Tibial nerve (tissue), 4 donors: ENCODE measurements at regions not wholly inside any gene's neighbourhood (a gene's known extent, or its start where the extent isn't known, plus 50 kb on each side); places are given as distances from the start of the nearest gene placed in this dataset.

Experiments used
- DNase-seq, 2 donors: peaks; one replicate each; pipeline ENCODE4 v3.0.0-alpha.2; 2019; ENCODE audit warnings: low spot score in 2 of 2
- H3K27ac ChIP-seq, 4 donors: fragments of 200-600 bp; sonication (generic) in 3 of 4; one replicate each; pipeline ENCODE4 v1.5.1; 2017 to 2019; ENCODE audit warnings: mild to moderate bottlenecking in 1 of 4
- H3K27me3 ChIP-seq, 2 donors: fragments of 200-600 bp; sonication (generic) in 1 of 2; one replicate each; pipeline versions ENCODE4 v1.5.1 to v1.6.0; 2017 to 2019
- H3K36me3 ChIP-seq, 3 donors: fragments of 200-600 bp; sonication (generic); one replicate each; pipeline ENCODE4 v1.5.1; 2018 to 2019
- H3K4me1 ChIP-seq, 4 donors: fragments of 200-600 bp; sonication (generic) in 3 of 4; one replicate each; pipeline ENCODE4 v1.5.1; 2017 to 2019
- H3K4me3 ChIP-seq, 4 donors: fragments of 200-600 bp; sonication (generic) in 3 of 4; one replicate each; pipeline ENCODE4 v1.5.1; 2017 to 2019; ENCODE audit warnings: mild to moderate bottlenecking in 1 of 4, moderate library complexity in 1 of 4
- H3K9me3 ChIP-seq, 4 donors: fragments of 200-600 bp; sonication (generic) in 3 of 4; one replicate each; pipeline ENCODE4 v1.5.1; 2017 to 2019
- CTCF ChIP-seq, 5 experiments: fragments of 200-600 bp in 3 of 5; fragments of 450-650 bp in 2 of 5; sonication (generic) in 3 of 5; IDR thresholded peaks; one replicate each; pipeline ENCODE4 v1.5.1; 2016 to 2019; ENCODE audit warnings: antibody characterized with exemption in 5 of 5, mild to moderate bottlenecking in 3 of 5, moderate library complexity in 2 of 5
- EP300 ChIP-seq, 2 donors: sonication (generic); formaldehyde crosslinking; IDR thresholded peaks; one replicate each; pipeline ENCODE4 v1.6.1; 2017; ENCODE audit warnings: antibody characterized with exemption in 2 of 2, mild to moderate bottlenecking in 1 of 2
- POLR2A ChIP-seq, 2 donors: fragments of 450-650 bp; IDR thresholded peaks; one replicate each; pipeline ENCODE4 v1.6.1; 2017; ENCODE audit warnings: antibody characterized with exemption in 2 of 2, mild to moderate bottlenecking in 2 of 2, moderate library complexity in 2 of 2
- WGBS, 2 donors: methylation state at CpG; one replicate each; pipeline ENCODE4 v1.1.5; 2018; 5-methylcytosine and 5-hydroxymethylcytosine counted together

DNA sequence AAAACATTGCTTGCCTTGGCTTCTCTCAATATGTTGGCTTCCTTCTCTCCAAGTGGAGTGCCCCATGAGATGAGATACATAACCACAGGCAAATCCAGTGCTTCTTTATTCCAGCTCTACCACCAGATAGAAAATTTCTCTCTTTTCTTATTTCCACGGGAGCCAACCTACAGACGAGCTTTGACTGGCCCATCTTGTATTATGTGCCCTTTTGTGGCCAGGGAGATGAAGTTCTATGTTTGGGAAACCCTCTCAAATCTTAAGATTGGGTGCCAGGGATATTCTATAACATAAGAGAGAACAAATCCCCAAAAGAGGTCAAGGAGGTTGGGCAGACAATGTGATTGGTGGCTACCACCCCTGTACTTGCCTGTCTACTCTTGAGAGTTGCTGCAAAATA, 351.8 kb downstream of the ZNF326 start:
- TF ChIP-seq POLR2A (IDR thresholded peaks at IDR 0.05) (no peak), CTCF (IDR thresholded peaks at IDR 0.05) (no peak)
- no peak overlapping the region for H3K27ac ChIP-seq
- no peaks in the 10 kb centered on the region for H3K36me3 ChIP-seq
- H3K4me1 ChIP-seq, result no peaks in the 10 kb centered on the region
- peaks cover 0 to 23% (median 2%) of the 10 kb centered on the region in 4 donors for H3K9me3 ChIP-seq
- 71 to 93% methylated on average over 2 of the region's 2 CpGs for WGBS, 2 donors
- no peak overlapping the region for H3K4me3 ChIP-seq
- no peak for DNase-seq
- no peaks in the 10 kb centered on the region for H3K27me3 ChIP-seq

DNA sequence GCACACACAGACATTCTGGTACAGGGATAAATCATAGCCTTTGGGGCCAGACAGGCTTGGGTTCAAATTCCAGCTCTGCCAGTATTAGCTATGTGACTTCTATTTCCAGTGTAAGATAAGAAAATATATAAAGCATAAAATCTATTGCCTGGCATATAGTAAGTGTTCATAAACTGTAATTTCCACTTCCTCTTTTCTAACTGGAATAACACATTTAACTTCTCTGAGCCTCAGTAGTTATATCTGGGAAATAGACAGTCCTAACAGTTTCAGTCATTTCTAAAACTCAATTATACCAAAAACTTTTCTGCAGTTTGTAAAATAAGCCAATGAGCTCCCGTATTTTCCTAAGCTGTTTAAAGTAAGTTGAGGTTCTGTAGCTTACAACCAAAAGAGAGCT, 351.4 kb downstream of the ZNF326 start:
- Histone ChIP-seq H3K27ac (no peak overlapping the region), H3K36me3 (no peaks in the 10 kb centered on the region), H3K27me3 (no peaks in the 10 kb centered on the region), H3K4me3 (no peak overlapping the region), H3K4me1 (no peaks in the 10 kb centered on the region), H3K9me3 (peaks cover 0 to 23% (median 2%) of the 10 kb centered on the region in 4 donors)
- TF ChIP-seq CTCF (IDR thresholded peaks at IDR 0.05), result no peak
- TF ChIP-seq EP300 (IDR thresholded peaks at IDR 0.05), result no peak
- no peak for TF ChIP-seq POLR2A (IDR thresholded peaks at IDR 0.05)
- WGBS, 2 donors, result 84 to 85% methylated on average over 1 of the region's 1 CpG
- no peak for DNase-seq

GRCh38 chr1:90344963-90345730, 350.2 kb downstream of the ZNF326 start:
- DNase-seq, result no peak
- H3K27me3 ChIP-seq, result no peaks in the 10 kb centered on the region
- H3K4me3 ChIP-seq, result no peak overlapping the region
- peaks cover 0 to 23% (median 2%) of the 10 kb centered on the region in 4 donors for H3K9me3 ChIP-seq
- H3K36me3 ChIP-seq, result no peaks in the 10 kb centered on the region
- TF ChIP-seq CTCF (IDR thresholded peaks at IDR 0.05) (no peak), POLR2A (IDR thresholded peaks at IDR 0.05) (no peak), EP300 (IDR thresholded peaks at IDR 0.05) (no peak)
- peaks cover 0 to 7% (median 0%) of the 10 kb centered on the region in 4 donors for H3K4me1 ChIP-seq
- 97 to 100% methylated on average over 1 of the region's 1 CpG for WGBS, 2 donors
- H3K27ac ChIP-seq, result no peak overlapping the region

- no peak for DNase-seq
- peaks cover 0 to 8% (median 0%) of the 10 kb centered on the region in 4 donors for H3K4me1 ChIP-seq
- no peaks in the 10 kb centered on the region for H3K36me3 ChIP-seq
- TF ChIP-seq CTCF (IDR thresholded peaks at IDR 0.05), result no peak
- TF ChIP-seq POLR2A (IDR thresholded peaks at IDR 0.05), result no peak
- no peak overlapping the region for H3K4me3 ChIP-seq
- no peak overlapping the region for H3K27ac ChIP-seq
- H3K27me3 ChIP-seq, result no peaks in the 10 kb centered on the region
- 25 to 32% methylated on average over 1 of the region's 1 CpG for WGBS, 2 donors
- no peaks in the 10 kb centered on the region for H3K9me3 ChIP-seq
Observed at GRCh38 chr1:90341516-90341915, 346.6 kb downstream of the ZNF326 start.

DNA sequence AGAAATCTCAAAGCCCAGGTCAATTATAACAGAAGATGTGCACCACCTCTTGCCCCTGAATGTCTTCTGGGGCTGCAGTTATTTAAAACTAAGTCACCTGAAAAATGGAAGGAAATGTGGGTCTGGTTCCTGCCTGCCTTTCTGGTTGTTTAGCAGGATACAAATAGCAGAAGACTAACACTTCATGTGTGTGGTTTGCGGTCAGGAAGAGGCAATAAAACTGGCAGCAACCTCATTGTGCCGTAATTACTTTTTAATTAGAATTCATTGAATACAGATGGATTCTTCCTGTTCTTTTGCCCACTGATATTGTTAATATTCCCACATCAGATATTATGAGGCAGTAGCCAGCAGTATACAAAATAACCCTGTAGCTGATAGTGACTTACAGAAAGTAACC, 345.7 kb downstream of the ZNF326 start:
- Histone ChIP-seq H3K4me1 (peaks cover 0 to 8% (median 0%) of the 10 kb centered on the region in 4 donors), H3K9me3 (no peaks in the 10 kb centered on the region), H3K36me3 (no peaks in the 10 kb centered on the region), H3K27ac (no peak overlapping the region), H3K4me3 (no peak overlapping the region), H3K27me3 (no peaks in the 10 kb centered on the region)
- no peak for DNase-seq
- TF ChIP-seq EP300 (IDR thresholded peaks at IDR 0.05) (no peak), POLR2A (IDR thresholded peaks at IDR 0.05) (no peak), CTCF (IDR thresholded peaks at IDR 0.05) (no peak)
- WGBS, 2 donors, result 35 to 38% methylated on average over 2 of the region's 2 CpGs
